ENCODE measurements at regions not wholly inside any gene's neighbourhood (a gene's known extent, or its start where the extent isn't known, plus 50 kb on each side); places are given as distances from the start of the nearest gene placed in this dataset.

- peaks cover 5 to 6% of the 10 kb centered on the region in 2 experiments; a peak in 3 of 4 replicates for H3K4me1 Mint-ChIP-seq
- H3K9me3 Mint-ChIP-seq, result peaks cover 0 to 5% of the 10 kb centered on the region in 2 experiments; a peak in 2 of 5 replicates
- H3K4ac ChIP-seq (ENCODE audit: low read depth, low read length), result no peak overlapping the region
- H3K9me3 ChIP-seq (ENCODE audit: control insufficient read depth, low read depth, low read length), result no peaks in the 10 kb centered on the region
- no peak overlapping the region for H3K9ac ChIP-seq (ENCODE audit: extremely low read depth, insufficient read length, low read length)
- no peaks in the 10 kb centered on the region for H4K20me1 ChIP-seq (ENCODE audit: control insufficient read depth, insufficient read depth, insufficient read length)
- H3K27me3 Mint-ChIP-seq (ENCODE audit: low read depth), result no peaks in the 10 kb centered on the region
- no peak overlapping the region for H2BK5ac ChIP-seq (ENCODE audit: insufficient read length, low read length)
- H3K27ac ChIP-seq (ENCODE audit: insufficient read length, low read depth, low read length), result no peak overlapping the region
- no peak overlapping the region for H2BK12ac ChIP-seq (ENCODE audit: insufficient read length, low read depth, low read length)
- H3K79me2 ChIP-seq (ENCODE audit: insufficient read depth, low read length), result no peaks in the 10 kb centered on the region
- no peak overlapping the region for H2AK5ac ChIP-seq (ENCODE audit: insufficient read length, low read length)
- WGBS (ENCODE audit: extremely low coverage, insufficient read length, low lambda C conversion rate), result no CpG with 5 or more reads among the region's 6 CpGs
- H3K27me3 ChIP-seq (ENCODE audit: insufficient read depth, low read length), result no peaks in the 10 kb centered on the region
- H3K23me2 ChIP-seq (ENCODE audit: insufficient read length, low read depth, low read length, poor library complexity, severe bottlenecking), result no peaks in the 10 kb centered on the region
- no peak overlapping the region for H3K14ac ChIP-seq (ENCODE audit: insufficient read depth, low read length)
- H3K4me2 ChIP-seq (ENCODE audit: insufficient read depth, insufficient read length, low read length), result no peak overlapping the region
- peaks cover 0 to 4% (median 0%) of the 10 kb centered on the region in 3 experiments; a peak in 2 of 7 replicates for H3K36me3 Mint-ChIP-seq (ENCODE audit: insufficient read depth in 1 of 3, low read depth in 3 of 3)
- no peaks in the 10 kb centered on the region for H3K4me1 ChIP-seq (ENCODE audit: insufficient read depth, low read length)
- no peak overlapping the region for H4K5ac ChIP-seq (ENCODE audit: insufficient read length, low read depth, low read length)
- H4K8ac ChIP-seq (replicated peaks; ENCODE audit: insufficient read length, low read depth, low read length), result no peak overlapping the region
- H3K23ac ChIP-seq (ENCODE audit: insufficient read length, low read depth, low read length), result no peak overlapping the region
- no peak overlapping the region for H3K56ac ChIP-seq (ENCODE audit: insufficient read length, low read depth, low read length)
- H2AFZ ChIP-seq (ENCODE audit: low read length), result no peak overlapping the region
- DNase-seq, result no peak
- H4K91ac ChIP-seq (ENCODE audit: insufficient read length, low read depth, low read length), result no peak overlapping the region
- TF ChIP-seq, protein P1, sequence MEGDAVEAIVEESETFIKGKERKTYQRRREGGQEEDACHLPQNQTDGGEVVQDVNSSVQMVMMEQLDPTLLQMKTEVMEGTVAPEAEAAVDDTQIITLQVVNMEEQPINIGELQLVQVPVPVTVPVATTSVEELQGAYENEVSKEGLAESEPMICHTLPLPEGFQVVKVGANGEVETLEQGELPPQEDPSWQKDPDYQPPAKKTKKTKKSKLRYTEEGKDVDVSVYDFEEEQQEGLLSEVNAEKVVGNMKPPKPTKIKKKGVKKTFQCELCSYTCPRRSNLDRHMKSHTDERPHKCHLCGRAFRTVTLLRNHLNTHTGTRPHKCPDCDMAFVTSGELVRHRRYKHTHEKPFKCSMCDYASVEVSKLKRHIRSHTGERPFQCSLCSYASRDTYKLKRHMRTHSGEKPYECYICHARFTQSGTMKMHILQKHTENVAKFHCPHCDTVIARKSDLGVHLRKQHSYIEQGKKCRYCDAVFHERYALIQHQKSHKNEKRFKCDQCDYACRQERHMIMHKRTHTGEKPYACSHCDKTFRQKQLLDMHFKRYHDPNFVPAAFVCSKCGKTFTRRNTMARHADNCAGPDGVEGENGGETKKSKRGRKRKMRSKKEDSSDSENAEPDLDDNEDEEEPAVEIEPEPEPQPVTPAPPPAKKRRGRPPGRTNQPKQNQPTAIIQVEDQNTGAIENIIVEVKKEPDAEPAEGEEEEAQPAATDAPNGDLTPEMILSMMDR (conservative IDR thresholded peaks at IDR 0.05), result no peak
- H3T11ph ChIP-seq (ENCODE audit: low read length), result no peak overlapping the region
- H3K79me1 ChIP-seq (ENCODE audit: insufficient read depth, low read depth, low read length, poor library complexity, severe bottlenecking), result no peaks in the 10 kb centered on the region
- no peak overlapping the region for H2BK120ac ChIP-seq (ENCODE audit: low read depth, low read length, poor library complexity, severe bottlenecking)
- no peak overlapping the region for H2BK20ac ChIP-seq (ENCODE audit: low read depth, low read length, poor library complexity, severe bottlenecking)
- H3K4me3 Mint-ChIP-seq, result no peak overlapping the region
- no peak overlapping the region for H3K27ac Mint-ChIP-seq
- H2BK15ac ChIP-seq (ENCODE audit: low read depth, low read length), result no peak overlapping the region
- H3K18ac ChIP-seq (ENCODE audit: insufficient read length, low read depth, low read length), result no peak overlapping the region
These were observed 1046.2 kb downstream of the AMY1C start for GRCh38 chr1:104795931-104796330.

All from H9 (cell line).